GM12892 (cell line): ENCODE measurements at regions not wholly inside any gene's neighbourhood (a gene's known extent, or its start where the extent isn't known, plus 50 kb on each side); places are given as distances from the start of the nearest gene placed in this dataset.

Source experiments
- POLR2A ChIP-seq: IDR thresholded peaks from 2 replicates; pipeline ENCODE4 v1.6.1; 2011; ENCODE audit warnings: low read depth, low read length, control low read depth
- POLR2AphosphoS5 ChIP-seq: IDR thresholded peaks from 2 replicates; pipeline ENCODE4 v1.6.1; 2011; ENCODE audit warnings: low read depth, low read length, control low read depth
- TAF1 ChIP-seq: IDR thresholded peaks from 2 replicates; pipeline ENCODE4 v1.6.1; 2011; ENCODE audit warnings: low read depth, mild to moderate bottlenecking, control low read depth, low read length, borderline replicate concordance

GRCh38 chr16:72298961-72299360 lies 127.0 kb upstream of the PMFBP1 start:
- no peak for TF ChIP-seq POLR2A
- TF ChIP-seq POLR2AphosphoS5, result no peak
- no peak for TF ChIP-seq TAF1
